ENCODE measurements at regions not wholly inside any gene's neighbourhood (a gene's known extent, or its start where the extent isn't known, plus 50 kb on each side); places are given as distances from the start of the nearest gene placed in this dataset.

DNA sequence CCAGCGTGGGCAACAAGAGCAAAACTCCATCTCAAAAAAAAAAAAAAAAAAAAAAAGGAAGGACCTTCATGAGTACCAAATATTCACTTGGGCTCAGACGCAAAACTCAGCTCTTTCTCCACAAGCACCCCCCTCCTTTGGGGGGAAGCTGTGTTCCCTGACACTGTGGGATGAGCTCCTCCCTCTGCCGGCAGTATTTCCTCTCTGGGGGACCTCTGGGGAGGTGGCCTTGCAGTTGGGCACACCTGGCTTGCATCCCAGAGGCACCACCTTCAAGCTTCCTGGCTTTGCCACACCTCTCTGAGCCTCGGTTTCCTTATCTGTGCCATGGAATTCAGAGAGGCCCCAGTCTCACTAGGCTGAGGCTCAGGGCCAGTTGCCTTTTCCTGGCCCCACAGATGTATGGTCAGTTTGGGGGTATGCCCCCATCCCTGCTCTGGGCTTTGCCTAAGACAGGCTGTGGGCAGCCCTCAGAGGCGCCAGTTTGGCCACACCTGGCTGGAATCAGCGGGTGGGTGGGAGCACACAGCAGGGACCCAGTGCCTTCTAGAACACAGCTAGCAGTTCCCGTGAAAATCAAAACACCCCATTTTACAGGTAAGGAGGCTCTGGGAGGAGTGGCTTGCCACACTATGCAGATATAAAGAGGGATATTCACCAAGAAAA, 157.5 kb upstream of the IER5L start:
- no peak for DNase-seq (ENCODE audit: low read depth in 4 of 4, low spot score in 1 of 4)

DNA sequence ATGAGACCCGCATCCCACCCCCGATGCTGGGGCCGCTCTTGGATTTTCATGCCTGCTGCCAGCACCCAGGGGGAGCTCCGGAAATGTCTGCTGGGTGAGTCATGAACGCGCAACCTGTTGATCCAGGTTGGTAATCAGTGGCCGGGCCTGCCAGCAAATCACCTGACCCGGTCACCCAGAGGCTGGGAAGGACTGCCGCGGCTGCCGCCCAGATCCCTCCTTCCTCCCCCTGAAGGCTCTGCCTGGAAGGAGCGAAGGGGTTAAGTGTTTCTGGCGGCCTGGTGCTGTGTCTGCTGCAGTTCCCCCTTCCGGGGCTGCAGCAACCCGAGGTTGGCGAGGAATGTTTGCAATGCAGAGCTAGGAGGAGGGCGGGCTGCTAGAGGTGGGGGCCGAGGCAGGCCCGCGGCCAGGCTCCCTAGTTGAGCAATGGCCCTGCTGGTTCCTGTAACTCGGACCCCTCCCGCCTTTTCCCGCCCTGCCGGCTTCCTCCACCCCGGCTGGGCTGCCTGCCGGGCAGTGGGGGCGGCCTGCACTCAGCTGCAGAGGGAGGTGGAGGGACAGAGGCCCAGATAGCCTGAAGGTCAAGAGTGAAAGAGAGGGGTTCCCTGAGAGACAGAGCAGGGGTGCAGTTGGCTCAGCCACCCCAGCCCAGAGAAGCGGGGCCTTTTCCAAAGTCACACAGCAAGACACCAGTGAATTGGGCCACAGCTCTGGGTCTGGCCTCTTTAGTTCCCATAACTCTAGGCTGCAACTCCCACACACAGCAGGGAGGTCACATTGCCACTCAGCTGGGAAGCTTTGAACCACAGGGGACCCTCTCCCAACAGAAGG, 156.3 kb upstream of the IER5L start:
- no peak for DNase-seq (ENCODE audit: low read depth in 4 of 4, low spot score in 1 of 4)

GRCh38 chr9:129333617-129334104, 155.6 kb upstream of the IER5L start:
- DNase-seq (ENCODE audit: low read depth in 4 of 4, low spot score in 1 of 4) = no peak

GRCh38 chr9:129332581-129332980, 154.5 kb upstream of the IER5L start:
- no peak for DNase-seq (ENCODE audit: low read depth in 4 of 4, low spot score in 1 of 4)

DNA sequence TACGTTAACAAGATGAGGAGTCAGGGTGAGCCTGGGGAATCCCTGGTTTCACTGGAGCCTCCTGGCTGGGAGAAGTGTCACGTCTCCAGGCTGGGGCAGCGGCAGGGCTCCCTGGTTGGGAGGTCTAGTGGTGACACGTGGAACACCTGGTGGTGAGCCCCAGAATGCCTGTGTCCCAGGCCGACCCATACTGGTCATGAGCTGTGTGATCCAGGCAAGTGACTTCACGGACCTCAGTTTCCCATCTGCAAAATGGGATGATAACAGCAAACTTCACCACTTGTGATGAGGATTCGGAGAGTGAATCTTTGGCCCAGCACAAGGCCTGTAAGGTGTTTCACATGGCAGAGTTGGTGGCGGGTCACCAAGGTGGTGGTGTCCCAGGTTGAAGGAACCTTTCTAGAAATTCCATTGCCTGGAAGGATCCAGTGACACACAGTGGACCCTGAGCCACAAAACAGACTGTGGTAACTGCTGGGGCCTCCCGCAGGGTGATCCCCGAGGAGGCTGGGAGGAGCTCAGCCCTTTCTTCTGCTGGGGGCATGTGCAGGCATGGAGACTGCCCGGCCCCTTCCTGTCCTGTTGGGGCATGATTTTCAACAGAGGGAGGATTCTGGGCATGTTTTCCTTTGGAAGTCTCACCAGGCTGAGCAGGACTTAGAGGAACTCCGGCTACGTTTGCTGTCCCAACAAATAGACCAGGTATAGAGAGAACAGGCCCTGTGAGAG, 153.9 kb upstream of the IER5L start:
- no peak for DNase-seq (ENCODE audit: low read depth in 4 of 4, low spot score in 1 of 4)

DNA sequence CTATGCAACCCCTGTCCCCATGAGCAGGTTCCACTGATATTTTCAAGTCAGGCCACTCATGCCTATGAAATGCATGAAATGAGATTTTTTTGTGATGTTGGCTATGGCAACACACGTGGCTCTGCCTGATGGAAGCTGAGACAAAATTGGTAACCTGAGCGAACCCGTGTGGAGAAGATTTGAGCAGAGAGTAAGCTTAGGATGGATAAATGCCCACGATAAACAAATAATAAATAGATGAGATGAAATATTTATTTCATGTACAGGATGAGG, 153.4 kb upstream of the IER5L start:
- no peak for DNase-seq (ENCODE audit: low read depth in 4 of 4, low spot score in 1 of 4)

- no peak for DNase-seq (ENCODE audit: low read depth in 4 of 4, low spot score in 1 of 4)
Observed at GRCh38 chr9:129330711-129331492, 152.8 kb upstream of the IER5L start.

- DNase-seq (ENCODE audit: low read depth in 4 of 4, low spot score in 1 of 4) = no peak
Observed at GRCh38 chr9:129328355-129329042, 150.4 kb upstream of the IER5L start.

GRCh38 chr9:129327552-129328328, 149.7 kb upstream of the IER5L start:
- DNase-seq (ENCODE audit: low read depth in 4 of 4, low spot score in 1 of 4) = no peak

DNA sequence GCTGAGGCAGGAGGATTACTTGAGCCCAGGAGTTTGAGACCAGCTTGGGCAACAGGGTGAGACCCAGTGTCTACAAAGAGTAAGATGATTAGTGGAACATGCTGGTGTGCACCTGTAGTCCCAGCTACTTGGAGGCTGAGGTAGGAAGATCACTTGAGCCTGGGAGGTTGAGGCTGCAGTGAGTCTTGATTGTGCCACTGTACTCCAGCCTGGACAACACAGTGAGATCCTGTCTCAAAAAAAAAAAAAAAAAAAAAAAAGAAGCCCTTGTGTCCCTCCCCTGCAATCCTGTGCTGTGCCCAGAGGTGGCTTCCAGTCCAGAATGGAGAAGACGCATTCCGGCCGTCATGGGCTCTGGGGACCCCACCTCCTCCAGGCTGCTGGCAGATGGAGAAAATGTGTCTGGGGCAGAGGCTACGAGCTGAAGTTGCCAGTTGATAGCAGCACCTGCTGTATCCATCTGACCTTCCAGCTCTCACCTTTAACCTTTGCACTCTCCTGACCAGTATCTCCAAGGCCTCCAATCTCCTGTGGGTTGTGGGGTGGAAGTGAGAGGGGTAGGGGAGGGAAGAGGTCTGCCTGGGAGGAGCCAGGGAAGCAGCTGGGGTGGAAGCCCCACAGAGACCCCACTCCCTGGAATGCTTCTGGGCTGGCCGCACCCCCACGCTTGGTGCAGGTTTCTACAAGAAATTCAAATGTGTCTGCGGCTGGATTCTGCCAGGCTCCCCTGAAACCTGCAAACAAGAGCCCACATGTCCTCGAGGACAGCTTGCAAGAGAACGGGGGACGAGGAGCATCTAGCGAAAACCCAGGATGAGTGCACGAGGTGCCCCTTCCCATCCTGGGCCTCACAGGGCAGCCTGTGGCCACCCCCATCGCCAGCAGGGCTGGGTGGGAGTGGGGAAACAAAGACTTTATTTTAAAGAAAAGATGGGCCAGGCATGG, 148.3 kb upstream of the IER5L start:
- DNase-seq (ENCODE audit: low read depth in 4 of 4, low spot score in 1 of 4) = no peak

- no peak for DNase-seq (ENCODE audit: low read depth in 4 of 4, low spot score in 1 of 4)
Observed at GRCh38 chr9:129324808-129325502, 146.9 kb upstream of the IER5L start.

GRCh38 chr9:129323999-129324553, 146.0 kb upstream of the IER5L start:
- DNase-seq (ENCODE audit: low read depth in 4 of 4, low spot score in 1 of 4) = no peak

- no peak for DNase-seq (ENCODE audit: low read depth in 4 of 4, low spot score in 1 of 4)
Observed at GRCh38 chr9:129323376-129323998, 145.4 kb upstream of the IER5L start.

DNA sequence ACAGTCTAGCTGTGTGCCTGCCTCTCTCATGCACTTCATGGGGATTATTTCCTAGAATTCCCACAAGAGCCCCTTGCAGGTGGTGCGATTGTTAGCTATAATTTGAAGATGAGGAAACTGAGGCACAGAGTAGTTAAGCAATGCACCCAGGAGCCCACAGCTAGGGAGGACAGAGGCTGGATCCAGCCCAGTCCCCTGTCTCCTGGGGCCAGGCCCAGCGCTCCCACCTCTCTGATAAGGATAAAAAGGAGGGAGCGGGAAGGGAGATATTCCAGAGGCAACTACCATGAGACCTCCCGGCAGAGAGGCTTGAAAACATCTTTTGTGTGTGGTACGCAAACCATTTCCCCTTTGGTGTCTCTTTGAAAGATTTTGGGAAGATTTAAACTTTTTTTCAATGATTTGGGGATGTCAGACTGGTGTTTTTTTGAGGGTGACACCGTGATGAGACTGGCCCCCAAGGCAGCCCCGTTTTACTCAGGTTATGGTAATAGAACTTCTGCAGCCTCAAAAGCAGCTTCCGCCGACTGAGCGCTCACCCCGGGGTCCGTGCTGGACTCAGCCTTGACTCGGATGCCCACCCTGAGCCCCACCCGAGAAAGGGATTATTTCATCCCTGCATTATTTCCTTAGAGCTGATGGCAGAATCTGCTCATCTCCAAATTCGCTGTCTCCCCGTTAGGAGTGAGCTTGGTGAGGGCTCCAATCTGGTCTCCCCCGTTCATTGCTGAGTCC, 144.7 kb upstream of the IER5L start:
- DNase-seq (ENCODE audit: low read depth in 4 of 4, low spot score in 1 of 4) = no peak

DNA sequence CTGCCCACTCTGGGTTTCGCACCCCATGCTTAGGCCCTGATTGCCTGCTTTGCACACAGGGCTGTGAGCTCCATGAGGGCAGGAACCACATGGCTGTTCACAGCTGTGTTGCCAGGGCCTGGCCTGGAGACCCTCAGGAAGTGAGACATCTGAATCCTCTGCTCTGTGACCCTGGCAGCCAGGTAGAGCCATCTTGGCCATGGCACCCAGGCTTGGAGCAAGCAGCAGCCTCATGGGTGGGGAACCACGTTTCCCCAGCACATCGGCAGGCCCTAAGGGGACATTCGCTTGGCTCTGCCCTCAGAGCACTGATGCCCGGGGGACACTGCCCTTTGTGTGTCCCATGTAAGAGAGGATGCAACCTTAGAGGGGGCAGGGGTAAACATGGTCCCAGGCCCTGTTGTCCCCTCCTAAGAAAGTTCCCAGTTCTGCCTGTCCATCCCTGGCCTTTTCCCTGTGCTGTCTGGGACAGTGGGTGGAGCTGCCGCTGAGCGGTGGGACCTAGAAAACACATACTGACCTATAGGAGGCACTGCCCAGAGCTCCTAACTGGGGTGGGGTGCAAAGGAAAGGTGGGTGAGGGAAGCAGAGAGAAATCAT, 144.1 kb upstream of the IER5L start:
- DNase-seq (ENCODE audit: low read depth in 4 of 4, low spot score in 1 of 4) = no peak

DNA sequence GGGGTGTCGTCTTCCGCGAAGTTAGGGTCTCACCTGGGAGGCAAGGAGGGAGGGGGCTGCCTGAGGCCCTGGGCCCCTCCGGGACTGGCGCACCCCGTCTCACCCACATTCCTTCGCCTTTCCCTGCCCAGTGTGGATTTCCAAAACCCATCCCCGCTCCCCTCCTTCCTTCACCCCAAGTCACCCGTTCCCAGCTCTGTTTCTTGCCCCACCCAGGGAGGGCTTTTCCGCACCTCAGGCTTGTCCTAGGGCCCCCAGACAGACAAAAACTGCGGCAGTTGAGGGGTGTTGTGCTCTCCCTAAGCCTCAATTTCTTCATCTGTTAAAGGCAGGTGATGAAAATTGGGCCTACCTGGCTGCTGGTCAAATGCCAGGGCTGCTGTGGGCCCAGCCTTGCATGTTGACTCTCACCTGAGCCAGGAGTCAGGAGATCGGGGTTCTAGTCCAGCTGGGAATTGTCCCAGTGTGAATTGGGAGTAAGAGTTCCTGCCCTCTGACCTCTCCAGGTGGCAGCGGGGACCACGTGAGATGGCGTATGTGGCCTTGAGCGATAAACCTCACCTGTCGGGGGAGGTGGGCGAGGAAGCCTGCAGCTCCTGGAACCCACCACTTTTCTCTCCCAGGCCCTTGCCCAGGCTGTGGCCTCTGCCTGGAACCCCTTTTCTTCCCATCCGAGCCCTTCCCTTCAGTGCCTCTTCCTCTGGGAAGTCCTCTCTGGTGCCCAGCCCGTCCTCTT, 143.4 kb upstream of the IER5L start:
- DNase-seq (ENCODE audit: low read depth in 4 of 4, low spot score in 1 of 4) = no peak

All from stimulated activated CD4-positive, alpha-beta T cell treated with anti-CD3 and anti-CD28 coated beads, Interleukin-1b, Interleukin-23, amount 100 ng/mL, for 24 hours (primary cell).